HG03354 (cell line): ENCODE measurements at regions not wholly inside any gene's neighbourhood (a gene's known extent, or its start where the extent isn't known, plus 50 kb on each side); places are given as distances from the start of the nearest gene placed in this dataset.

Experiments
- ATAC-seq: cut with Tn5 transposase; IDR thresholded peaks from one replicate; pipeline ENCODE4 v1.9.1; 2021; ENCODE audit warnings: mild to moderate bottlenecking; ENCODE audit not compliant: unreplicated experiment, poor library complexity, severe bottlenecking

DNA sequence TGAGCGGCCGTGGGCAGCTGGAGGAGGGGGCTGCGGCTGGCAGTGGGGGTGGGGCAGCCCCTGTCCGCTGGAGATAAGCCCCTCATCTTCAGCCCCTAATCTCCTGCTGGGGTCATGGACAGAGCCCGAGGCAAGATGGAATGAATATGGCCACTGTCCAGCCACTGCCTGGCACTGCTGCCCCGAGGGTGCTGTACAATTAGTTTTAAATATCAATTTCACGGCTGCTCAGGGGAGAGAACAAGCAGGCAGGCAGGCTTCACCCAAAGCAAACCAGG lies 64.1 kb upstream of the NKX1-1 start:
- ATAC-seq = no peak

DNA sequence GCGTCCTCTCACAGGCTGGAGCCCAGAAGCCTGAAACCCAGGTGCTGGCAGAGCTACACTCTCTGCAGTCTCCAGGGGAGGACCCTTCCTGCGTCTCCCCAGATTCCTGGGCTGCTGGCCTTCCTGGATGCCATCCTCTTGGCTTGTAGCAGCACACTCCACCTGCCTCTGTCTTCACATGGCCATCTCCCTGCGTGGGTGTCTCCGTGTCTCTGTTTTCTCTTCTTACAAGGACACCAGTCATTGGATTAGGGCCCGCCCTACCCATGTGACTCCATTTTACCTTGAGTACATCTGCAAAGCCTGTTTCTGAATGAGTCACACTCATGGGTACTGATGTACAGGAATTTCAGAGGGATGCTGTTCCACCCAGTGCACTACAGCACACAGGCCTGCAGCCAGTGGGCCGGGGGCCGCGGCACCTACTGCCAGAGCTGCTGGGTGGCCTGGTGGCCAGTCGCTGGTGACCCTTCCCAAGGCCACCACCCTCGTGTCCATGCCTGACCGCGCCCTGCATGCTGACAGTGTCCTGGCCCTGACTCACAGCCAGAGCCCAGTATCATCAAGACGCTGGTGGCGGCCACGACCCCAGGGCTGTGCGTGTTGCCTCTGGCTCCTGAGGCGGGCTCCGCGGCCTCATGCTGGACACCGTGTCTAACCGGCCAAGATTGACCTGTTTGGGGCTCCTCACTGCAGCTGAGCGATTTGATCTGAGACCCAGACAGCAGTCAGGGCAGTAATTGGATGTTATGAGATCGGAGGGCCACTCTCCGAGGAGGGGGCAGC lies 63.6 kb upstream of the NKX1-1 start:
- ATAC-seq = no peak

DNA sequence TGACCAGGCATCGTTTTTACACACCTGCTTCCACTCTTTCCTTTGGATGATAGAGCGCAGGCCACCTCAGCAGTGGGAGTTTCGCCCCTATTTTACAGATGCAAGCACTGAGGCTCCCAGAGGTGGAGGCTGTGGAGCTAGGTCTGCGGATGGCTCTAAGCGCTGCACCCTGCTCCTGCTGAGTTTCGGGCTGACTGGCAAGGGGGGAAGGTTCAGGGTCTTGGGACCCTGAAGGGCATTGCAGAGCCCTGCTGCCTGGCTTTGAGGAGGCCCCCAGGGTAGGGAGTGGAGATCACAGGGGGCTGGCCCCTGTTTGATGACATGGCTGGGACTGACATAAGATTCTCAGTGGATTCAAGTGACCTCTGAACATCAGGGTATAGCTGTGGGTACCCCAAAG lies 62.8 kb upstream of the NKX1-1 start:
- no peak for ATAC-seq

DNA sequence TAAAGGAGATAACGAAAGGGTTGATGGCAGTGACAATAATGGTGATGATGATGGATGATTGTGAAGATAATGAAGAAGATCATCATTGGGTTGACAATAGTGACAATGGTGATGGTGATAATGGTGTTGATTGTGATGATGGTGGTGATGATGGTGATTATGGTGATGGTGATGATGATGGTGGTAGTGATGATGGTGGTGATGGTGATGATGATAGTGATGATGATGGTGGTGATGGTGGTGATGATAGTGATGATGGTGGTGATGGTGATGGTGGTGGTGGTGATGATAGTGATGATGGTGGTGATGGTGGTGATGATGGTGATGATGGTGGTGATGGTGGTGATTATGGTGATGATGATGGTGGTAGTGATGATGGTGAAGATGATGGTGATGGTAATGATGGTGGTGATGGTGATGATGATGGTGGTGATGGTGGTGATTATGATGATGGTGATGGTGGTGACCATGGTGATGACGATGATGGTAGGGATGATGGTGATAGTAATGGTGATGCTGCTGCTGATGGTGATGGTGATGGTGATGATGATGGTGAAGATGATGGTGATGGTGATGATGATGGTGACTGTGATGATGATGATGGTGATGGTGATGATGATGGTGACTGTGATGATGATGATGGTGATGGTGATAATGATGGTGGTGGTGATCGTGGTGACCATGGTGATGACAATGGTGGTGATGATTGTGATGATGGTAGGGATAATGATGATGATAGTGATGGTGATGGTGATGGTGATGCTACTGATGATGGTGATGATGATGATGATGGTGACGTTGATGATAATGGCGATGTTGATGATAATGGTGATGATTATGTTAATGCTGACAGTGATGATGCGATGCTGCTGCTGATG lies 61.6 kb upstream of the NKX1-1 start:
- ATAC-seq = no peak

DNA sequence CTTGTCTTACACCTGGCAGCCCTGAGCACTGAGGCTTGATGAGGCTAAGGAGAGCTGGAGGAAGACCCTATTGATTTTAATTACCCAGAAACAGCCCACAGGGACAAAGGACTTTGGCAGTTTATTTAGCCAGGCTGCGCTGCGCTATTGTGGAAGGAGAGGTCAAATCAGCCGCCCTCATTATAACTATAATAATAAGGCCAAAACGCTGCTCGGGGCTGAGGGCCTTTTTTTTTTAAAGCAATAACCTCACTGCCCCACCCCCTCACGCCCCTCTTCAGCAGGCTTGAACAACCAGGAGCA lies 60.6 kb upstream of the NKX1-1 start:
- no peak for ATAC-seq

DNA sequence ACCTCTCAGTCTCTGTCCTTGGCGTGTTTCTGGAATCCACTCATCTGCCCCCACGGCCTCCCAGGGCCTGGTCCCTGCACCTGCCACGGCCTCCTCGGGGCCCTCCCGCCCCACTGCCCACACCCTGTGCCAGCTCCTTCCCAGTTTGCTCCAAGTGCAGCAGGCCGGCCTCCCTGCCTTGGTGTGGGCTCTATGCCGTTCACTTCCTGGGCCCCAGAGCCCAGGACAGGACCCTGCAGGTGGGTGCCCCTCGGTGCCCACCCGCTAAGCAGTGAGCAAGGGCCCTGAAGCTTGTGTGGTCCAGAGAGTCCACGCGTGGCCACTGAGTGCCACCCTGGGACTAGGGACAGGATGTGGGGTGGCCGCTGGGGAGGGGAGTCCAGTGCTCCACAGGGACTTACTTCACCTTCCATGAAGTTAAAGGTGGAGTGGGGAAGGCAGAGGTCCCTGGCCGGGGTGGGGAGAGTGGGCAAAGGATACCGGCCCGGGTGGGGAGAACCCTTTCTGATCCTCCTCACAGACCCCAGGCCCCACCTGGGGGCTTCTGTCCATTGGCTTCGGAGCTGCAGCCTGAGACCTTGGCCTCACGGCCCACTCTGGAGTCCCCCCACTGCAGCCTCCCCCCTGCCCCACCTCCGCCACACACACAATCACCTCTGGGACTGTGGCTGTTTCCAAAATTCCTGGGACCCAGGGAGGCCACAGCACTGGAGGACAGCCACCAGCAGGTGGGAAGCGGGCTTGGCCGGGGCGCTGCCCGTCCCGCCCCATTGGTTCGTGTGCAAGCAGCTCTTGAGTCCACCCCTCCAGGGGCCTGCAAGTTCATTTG lies 60.0 kb upstream of the NKX1-1 start:
- ATAC-seq = no peak

DNA sequence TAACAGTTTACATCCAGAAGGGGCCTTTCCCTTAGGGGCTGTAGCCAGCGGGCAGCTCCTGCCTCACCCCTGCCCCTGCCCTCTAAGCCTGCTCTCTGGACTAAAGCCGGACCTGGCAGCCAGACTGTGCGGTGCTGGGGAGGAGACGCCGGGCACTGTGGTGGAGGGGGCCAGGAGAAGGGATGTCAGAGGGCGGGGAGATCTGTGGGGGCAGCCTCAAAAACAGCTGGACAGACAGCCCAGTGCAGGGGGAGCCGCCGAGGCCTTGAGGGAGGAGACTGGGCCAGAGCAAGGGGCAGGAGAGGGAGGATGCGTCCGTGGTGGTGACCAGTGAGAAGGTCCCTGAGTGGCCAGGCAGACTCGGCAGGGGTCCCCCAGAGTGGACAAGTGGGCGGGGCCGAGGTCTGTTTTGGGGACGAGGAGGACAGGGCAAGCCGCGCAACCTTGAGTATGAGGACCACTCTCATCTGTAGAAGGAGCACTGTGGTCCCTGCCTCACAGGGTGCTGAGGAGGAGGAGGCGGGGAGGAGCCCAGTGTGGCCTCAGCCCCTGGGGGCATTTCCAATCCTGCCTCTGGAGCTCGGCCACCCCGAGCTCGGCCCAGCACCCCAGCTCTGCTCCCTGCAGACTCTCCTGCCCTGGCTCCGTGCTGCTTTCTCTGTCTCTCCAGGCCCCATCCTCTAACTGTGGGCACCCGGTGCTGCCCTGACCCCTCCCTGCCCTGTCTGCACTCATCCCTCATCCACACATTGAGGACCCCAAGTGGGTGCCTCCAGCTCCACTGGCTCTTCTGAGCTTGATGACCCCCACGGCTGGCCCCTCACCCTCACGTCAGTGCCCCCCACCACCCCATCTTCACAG lies 59.2 kb upstream of the NKX1-1 start:
- ATAC-seq = no peak

DNA sequence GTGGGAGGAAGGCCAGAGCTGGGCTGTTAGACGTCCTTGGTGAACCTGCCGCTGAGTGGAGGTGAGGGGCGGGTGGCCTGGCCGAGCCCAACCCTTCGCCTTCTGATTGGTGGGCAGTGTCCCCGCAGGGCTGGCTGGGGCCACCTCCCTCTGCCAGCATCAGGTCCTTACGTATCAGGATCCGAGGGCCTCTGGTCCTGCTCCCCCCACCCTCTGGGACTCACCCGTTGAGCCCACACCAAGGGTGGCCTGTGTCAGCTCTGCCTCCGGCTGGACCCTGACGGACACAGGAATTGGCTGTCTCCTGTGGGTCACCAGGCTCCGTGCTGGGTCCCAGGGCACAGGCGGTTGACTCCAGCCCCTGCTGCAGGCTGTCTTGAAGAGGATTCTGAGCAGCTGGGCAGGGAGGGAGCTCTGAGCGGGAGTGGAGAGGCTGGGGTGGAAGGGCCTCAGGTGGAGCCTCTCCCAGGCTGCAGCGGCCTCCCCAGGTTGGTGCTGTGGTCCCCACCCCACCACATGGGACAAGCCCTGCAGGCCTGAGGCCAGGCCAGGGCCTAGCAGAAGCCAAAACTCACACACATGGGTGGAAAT lies 58.4 kb upstream of the NKX1-1 start:
- ATAC-seq = no peak

DNA sequence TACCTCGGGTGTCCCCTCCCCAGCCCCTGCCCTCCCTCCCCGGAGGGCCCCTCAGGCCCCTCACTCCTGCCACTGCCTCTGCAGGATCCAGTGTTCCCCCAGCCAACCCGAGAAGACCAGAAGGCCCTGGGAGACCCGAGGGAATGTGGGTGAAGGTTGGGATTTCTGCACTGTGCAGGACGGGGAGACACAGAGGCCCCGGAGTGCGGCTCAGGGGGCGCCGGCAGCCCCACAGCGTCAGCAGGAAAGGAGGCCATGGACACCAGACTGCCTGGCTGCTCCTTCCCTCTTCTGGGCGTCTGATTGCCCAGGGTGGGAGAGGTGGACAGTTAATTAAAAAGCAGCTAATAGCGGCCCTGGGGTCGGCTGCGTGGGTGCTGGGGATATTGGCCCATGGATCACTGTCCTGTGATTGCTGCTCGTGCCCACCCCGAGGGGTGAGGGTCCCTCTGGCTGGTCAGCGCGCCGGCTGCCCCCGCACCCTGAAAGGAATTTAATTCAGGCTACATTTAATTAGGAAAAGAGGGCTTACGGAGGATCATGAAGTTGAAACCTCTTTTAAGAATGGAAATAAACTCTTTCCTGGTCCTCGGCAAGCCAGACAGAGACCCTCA lies 57.8 kb upstream of the NKX1-1 start:
- ATAC-seq = no peak

DNA sequence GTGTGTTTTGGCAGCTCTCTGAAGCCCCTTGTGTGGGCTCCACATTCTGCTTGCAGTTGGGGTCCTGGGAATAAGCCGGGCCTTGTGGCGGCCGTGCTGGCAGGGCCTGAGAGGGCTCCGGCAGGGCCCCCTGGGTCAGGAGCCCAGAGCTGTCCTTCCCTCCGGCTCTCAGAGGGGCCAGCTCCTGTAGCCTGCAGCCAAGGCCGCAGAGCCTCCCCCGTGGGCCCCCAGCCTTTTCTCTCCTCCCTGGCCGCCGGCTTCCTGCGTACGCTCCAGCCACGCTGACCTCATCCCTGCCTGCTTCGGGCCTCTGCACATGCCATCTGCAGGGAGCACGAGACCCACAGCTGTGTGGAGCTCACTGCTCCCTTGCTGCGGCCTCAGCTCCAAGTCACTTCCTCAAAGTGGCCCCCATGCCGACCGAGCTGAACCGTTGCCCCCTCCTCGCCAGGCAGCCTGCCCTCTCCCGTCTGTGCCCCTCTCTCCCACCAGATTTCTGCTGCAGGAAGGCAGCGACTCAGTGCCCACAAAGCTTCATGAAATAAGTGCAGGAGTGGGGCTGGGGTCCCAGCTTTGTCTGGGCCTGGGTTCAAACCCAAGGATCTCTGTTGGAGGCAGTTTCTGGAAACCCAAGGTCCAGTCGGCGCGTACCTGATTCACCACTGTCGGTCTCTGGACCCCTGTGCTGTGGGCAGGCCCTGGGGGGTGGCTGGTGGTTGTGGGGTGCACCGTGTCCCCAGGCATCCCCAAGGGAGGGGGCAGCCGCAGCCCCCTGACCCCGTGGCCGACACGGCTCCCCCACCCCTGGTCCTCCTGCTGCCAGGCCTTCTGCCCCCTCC lies 57.1 kb upstream of the NKX1-1 start:
- no peak for ATAC-seq

DNA sequence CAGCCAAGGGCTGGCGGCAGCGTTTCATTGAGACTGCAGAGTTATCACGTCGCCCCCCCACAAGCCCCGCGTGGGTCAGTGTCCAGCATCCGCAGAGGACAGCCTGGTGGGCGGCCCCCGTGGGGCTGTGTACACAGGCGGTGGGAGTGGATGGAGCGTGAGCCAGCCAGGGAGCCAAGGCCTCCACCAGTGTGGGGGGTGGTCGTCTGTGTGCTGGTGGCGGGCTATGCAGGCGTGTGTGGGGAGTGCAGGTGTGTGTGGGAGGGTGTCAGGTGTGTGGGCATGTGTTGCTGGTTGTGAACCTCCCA lies 56.5 kb upstream of the NKX1-1 start:
- ATAC-seq = no peak

DNA sequence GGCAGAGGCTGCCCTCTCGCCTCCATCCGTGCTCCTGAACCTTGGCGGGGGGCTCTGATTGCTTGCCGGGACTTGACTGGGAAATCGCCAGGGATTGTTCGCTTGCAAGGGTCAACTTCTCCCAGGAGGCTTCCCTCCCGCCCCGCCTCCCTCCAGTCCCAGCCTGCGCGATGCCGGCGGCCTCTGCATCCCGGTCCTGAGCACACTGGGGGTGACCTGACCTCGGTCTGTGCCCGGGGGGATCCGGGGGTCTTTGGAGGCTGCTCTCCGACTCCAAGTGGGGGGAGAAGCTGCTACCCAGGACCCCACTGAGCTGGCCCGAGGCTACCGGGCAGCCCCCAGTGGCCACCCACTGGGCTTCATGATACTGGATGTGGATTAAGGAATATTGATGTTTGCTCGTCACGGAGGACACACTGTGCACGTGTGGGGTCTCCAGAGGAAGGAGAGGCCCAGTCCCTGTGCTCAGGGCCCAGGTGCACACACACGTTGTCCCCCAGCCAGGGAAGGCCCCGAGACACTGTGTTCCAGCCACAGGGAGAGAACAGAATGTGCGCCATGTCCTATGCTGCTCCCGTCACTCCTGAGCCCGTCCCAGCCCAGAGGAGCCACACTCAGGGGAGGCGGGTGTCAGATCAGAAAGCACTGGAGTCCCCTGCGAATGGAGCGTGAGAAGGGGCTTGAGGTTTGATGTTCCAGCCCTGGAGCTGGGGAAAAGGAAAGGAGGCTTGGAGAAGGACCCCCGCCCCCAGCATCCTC lies 55.9 kb upstream of the NKX1-1 start:
- ATAC-seq = no peak

DNA sequence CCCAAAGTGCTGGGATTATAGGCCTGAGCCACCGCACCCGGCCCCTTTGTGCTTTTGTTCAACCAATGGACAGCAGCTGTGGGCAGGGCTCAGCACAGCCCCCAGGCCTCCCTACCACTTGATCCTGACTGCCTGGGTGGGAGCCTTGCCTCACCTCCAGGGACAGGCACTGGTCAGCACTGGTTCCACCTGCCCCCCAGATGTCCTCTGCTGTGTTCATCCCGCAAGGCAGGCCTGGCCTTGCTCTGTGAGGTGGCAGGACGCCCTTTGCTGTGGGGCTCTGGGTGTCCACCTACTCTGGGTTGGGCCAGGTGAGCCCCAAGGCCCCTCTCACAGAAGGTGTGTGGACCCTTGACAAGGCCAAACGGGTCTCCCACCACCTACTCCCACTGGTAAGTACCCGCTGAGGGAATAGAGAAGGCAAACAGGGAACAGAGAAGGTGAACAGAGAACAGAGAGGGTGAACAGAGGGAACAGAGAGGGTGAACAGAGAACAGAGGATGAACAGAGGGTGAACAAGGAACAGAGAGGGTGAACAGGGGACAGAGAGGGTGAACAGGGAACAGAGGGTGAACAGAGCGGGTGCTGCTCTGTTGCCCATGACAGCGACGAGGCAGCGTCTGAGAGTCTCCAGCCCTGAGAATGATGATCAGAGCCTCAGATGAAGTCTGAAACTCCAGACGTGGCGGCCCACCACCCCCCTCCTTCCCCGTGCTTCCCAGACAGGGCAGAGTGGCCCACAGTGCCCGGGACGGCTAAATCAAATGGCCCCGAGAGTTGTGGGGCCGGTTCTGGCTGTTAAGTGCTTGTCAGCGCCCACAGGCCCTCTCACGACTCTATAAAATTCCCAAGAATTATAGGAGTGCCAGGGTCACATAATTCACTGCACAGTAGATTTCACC lies 55.0 kb upstream of the NKX1-1 start:
- no peak for ATAC-seq

DNA sequence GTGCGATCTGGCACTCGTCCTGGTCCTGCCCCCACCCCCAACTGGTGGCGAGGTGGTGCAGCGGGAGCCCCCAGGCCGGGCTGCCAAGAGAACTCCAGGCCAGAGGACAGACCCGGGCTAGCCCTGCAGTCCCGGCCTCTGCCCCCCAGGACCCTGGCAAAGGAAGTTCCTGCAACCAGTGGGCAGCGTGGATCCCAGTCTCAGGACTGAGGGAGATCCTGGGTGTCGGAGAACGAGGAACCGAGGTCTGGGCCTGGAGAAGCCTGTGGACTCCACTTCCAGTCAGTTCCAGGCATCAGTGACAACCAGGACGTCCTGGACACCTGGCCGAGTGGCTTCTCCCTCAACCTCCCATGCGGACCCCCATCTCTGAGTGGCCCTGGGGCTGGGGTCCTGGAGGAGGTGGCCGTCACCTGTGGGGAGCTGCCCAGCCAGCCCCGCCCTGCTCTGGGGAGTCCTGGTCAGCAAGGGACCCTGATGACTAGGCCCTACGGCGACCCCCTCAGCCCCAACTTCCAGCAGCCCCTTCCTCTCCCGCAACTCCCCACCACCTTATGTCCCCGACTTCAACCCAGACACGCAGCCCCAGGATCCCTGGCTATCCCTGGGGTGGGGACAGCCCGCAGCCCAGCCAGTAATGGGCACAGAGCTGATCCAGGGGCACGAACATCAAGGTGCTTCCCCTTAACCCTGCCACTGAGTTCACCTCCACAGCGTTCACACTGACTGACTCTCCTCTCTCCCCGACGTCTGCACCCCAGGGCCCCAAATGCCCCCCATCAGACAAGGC lies 53.7 kb upstream of the NKX1-1 start:
- ATAC-seq = no peak

DNA sequence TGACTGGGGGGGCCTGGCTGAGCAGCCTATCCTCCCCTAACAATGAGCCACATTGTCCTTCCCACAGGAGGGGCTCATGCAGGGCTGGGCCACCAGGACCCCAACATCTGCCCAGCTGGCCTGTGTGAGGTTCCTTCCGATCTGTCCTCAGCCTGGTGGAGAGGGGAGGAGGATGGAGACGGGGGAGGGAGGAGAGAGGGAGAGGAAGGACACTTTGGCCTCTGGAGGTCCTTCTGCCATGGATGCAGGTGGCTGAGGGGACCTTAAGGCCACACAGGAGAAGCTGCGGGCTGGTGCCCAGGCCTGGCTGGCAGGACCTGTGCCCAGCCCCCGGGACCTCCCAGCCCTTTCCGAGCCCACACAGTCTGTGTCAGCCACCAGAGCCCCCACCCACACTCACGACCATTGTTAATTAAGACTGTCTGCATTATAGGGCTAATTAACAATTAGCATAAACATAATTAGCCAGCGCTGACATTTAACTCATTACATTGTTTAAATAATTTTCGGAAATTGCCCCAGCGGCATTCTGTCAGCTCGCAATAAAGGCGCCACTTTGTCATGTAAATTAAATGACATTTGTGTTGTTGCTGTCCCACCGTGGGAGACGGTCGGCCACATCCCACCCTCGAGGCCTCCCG lies 53.0 kb upstream of the NKX1-1 start:
- ATAC-seq = no peak

DNA sequence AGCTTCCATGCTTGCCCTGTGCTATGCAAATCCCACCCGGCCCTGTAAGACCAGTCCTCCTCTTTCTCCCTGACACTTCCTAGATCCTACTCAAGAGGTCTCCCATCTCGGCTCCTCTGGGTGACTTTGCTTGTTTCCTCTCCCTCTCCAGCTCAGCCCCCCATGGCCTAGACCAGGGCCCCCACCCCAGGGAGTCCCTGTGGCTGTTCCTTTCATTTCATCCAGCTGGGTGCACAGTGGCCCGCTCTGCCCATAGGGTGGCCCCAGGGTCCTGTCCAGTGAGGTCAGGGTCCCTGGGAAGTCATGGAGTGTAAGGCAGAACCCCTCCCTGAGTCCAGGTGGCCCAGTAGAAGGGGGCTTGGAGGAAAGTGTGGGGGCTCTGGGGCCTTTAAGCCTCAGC lies 52.3 kb upstream of the NKX1-1 start:
- ATAC-seq = no peak
